ENCODE measurements at regions not wholly inside any gene's neighbourhood (a gene's known extent, or its start where the extent isn't known, plus 50 kb on each side); places are given as distances from the start of the nearest gene placed in this dataset.

DNA sequence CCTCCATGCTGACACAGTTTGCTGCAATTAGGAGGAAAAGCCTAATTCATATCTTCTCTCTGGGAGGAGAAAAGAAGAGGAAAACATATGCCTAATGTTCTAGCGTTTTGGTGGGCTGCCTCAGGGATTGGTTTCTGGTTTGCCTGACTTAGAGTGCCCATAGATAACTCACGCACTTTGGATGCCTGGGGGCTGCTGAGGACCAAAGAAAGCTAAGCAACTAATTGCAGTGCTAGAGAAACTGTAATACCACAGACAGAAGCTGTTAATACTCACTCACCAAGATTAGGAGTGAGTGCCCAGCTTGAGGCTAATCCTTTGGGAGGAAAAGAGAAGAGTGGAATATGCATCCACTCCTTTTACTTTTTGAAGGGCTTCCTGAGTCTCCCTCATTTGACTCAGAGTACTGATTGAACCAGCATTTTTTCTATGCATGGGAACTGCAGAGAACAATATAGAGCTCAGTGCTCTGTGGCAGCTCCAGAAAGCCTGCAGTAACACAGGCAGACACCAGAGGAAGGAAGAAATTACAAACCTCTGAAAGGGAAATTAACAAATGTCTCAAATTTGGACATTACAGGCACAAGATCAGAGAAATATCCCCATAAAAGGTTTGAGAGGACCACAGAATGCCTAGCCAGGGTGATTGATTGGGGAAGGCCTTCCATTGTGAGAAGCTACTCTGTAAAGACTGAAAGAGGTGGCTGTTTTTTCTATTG, 666.4 kb downstream of the OLFM4 start:
- ATAC-seq = no peak
- intact Hi-C loops (cut with DNase I) = no loop called here
- Histone ChIP-seq H3K4me1 (no peaks in the 10 kb centered on the region), H3K36me3 (no peaks in the 10 kb centered on the region), H3K9me3 (peaks cover 0 to 43% (median 0%) of the 10 kb centered on the region in 11 donors), H3K4me3 (no peak overlapping the region), H3K27me3 (no peaks in the 10 kb centered on the region), H3K27ac (no peak overlapping the region)
- 32 to 40% methylated on average over 2 of the region's 2 CpGs for WGBS, 2 donors
- DNase-seq = no peak
- TF ChIP-seq, protein P1, sequence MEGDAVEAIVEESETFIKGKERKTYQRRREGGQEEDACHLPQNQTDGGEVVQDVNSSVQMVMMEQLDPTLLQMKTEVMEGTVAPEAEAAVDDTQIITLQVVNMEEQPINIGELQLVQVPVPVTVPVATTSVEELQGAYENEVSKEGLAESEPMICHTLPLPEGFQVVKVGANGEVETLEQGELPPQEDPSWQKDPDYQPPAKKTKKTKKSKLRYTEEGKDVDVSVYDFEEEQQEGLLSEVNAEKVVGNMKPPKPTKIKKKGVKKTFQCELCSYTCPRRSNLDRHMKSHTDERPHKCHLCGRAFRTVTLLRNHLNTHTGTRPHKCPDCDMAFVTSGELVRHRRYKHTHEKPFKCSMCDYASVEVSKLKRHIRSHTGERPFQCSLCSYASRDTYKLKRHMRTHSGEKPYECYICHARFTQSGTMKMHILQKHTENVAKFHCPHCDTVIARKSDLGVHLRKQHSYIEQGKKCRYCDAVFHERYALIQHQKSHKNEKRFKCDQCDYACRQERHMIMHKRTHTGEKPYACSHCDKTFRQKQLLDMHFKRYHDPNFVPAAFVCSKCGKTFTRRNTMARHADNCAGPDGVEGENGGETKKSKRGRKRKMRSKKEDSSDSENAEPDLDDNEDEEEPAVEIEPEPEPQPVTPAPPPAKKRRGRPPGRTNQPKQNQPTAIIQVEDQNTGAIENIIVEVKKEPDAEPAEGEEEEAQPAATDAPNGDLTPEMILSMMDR (IDR thresholded peaks at IDR 0.05) = no peak

DNA sequence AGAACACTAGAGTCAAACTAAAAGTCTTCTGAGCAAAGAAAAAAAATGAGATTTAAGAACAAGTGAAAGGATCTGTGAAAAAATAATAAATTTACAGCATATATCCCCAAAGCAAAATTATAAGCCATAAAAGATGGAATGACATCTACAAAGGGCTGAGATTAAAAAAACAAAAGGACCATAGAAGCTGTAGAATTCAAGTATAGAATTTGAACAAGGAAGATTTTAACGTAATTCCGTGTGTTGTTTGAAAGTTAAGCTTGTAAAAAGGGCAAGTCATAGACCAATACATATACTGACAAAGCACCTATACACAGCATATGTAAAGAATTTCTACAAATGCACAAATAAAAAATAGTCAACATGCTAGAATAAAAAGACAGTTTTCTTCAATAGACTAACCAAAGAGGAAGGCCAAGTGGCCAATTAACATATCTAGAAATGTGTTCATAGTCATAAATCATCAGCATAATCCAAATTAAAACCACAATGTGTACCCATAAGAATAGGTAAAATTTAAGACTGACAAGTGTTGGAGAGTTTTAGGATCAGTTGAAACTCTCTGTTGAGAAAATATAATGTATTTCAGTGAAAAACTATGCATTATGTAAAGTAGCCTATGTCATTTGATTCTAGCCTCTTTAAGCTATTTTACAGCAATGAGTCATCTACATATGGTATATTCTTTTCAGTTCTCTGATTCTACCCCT, 674.9 kb downstream of the OLFM4 start:
- no peak overlapping the region for H3K27ac ChIP-seq
- DNase-seq (no peak), ATAC-seq (no peak)
- no peak overlapping the region for H3K4me3 ChIP-seq
- WGBS, 2 donors = 89 to 97% methylated on average over 2 of the region's 2 CpGs
- no peaks in the 10 kb centered on the region for H3K36me3 ChIP-seq
- no peaks in the 10 kb centered on the region for H3K4me1 ChIP-seq
- TF ChIP-seq, protein P1 (IDR thresholded peaks at IDR 0.05) = no peak
- peaks cover 0 to 23% (median 0%) of the 10 kb centered on the region in 11 donors for H3K9me3 ChIP-seq
- H3K27me3 ChIP-seq = no peaks in the 10 kb centered on the region
- intact Hi-C loops (cut with DNase I) = loop anchor here in 1 of 10 donors (1.0 kb wide), 1 partner anchor 16 kb away; no protein-coding TSS in a partner anchor

DNA sequence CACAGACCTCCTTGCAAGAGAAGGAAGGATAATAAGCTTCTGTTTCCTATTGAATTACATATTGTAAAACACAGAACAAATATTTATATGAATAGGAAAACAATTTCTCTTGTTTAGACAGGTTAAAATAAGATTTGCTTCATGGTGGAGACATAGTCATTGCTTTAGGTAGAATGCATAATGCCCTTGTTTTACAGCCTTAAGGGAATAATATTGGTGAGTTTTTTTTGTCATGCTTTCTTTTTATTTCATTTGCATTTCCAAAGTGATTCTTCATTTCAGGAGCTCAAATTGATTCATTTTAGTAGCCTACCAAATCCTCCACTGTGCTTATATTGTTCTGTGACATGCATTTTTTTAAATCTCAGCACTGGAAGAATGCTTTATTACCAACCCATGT, 690.7 kb downstream of the OLFM4 start:
- Histone ChIP-seq H3K4me3 (no peak overlapping the region), H3K9me3 (peaks cover 0 to 35% (median 21%) of the 10 kb centered on the region in 11 donors), H3K4me1 (no peaks in the 10 kb centered on the region), H3K27ac (no peak overlapping the region), H3K27me3 (no peaks in the 10 kb centered on the region), H3K36me3 (no peaks in the 10 kb centered on the region)
- DNase-seq = no peak
- TF ChIP-seq, protein P1 (IDR thresholded peaks at IDR 0.05) = no peak
- no peak for ATAC-seq
- intact Hi-C loops (cut with DNase I) = no loop called here

DNA sequence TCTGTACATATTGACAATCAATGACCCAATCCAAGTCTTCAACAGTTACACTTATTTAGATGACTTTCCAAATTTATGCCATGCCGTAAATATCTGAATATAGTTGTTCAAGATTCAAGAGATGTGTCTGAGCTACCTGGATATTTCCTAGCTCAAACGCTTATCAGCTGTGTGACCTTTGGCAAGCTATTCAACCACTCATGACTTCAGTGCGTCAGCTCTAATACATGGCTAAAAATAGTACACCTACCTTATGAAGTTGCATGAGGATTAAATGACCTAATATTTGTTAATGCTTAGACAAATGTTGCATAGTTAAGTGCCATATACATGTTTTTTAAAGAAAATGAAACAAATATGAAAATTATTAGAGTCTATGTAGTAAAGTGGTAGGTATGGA, 704.1 kb downstream of the OLFM4 start:
- ATAC-seq (no peak), DNase-seq (no peak)
- 60 to 63% methylated on average over 3 of the region's 3 CpGs for WGBS, 2 donors
- H3K4me3 ChIP-seq = no peak overlapping the region
- TF ChIP-seq, protein P1 (IDR thresholded peaks at IDR 0.05) = no peak
- no peaks in the 10 kb centered on the region for H3K27me3 ChIP-seq
- intact Hi-C loops (cut with DNase I) = no loop called here
- H3K27ac ChIP-seq = no peak overlapping the region
- H3K36me3 ChIP-seq = no peaks in the 10 kb centered on the region
- H3K9me3 ChIP-seq = peaks cover 0 to 7% (median 0%) of the 10 kb centered on the region in 11 donors
- H3K4me1 ChIP-seq = no peaks in the 10 kb centered on the region
